Stimulated activated CD4-positive, alpha-beta T cell treated with anti-CD3 and anti-CD28 coated beads, Interleukin-4, amount 100 ng/mL, for 1 hour (primary cell): ENCODE measurements at regions not wholly inside any gene's neighbourhood (a gene's known extent, or its start where the extent isn't known, plus 50 kb on each side); places are given as distances from the start of the nearest gene placed in this dataset.
"Not testable (repeated sequence)": the region's sequence is repeated elsewhere in the genome, so short reads cannot be mapped to it uniquely, and the experiment has no call there.

Experiments used
- DNase-seq: peaks from one replicate; pipeline ENCODE4 v3.0.0-alpha.2; 2020

- DNase-seq, result peak; percentile 7
Measured at GRCh38 chr6:18595774-18596530, 208.8 kb downstream of the RNF144B start.

GRCh38 chr6:18596531-18596835 is 209.3 kb downstream of the RNF144B start:
- no peak for DNase-seq

- DNase-seq, result no peak
Measured at GRCh38 chr6:18598551-18599264, 211.6 kb downstream of the RNF144B start.

DNA sequence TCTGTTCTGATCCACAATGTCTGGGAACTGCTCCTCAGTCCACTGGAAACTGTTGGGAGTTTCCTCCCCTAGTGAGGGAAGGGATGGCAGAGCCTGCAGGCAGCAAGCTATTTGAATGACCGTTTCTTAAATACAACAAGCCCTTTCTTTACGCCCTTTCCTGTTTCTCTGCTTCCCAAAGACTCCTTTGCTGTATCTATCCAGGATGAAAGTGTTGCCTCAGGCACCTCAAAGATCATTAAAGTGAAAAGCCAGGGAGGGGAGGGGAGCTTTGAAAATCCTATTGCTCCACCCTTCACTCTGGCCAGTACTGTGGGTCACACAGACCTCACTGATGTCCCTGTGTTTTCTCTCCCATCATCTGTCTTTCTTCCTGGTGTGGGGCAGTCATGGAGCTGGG is 213.1 kb downstream of the RNF144B start:
- DNase-seq, result no peak

GRCh38 chr6:18601516-18602020 is 214.4 kb downstream of the RNF144B start:
- DNase-seq, result no peak

DNA sequence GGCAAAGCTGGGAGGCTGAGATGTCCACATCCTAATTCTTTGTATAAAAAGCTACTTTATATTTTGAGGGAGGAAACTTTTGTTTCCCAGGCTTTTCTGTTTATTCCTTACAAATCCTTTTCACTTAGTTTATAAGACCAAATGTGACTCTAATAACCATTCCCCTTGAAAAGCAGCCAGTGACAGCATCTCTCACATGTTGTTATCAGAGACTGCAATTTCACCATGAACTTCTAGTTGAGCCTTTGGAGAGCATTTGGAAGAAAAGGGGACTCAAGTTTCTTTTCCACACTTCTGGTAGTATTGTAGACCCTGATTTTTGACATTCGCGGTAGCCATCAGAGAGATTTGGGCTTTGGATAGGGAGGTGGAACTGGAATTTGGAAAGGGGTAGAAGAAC is 215.8 kb downstream of the RNF144B start:
- no peak for DNase-seq

DNA sequence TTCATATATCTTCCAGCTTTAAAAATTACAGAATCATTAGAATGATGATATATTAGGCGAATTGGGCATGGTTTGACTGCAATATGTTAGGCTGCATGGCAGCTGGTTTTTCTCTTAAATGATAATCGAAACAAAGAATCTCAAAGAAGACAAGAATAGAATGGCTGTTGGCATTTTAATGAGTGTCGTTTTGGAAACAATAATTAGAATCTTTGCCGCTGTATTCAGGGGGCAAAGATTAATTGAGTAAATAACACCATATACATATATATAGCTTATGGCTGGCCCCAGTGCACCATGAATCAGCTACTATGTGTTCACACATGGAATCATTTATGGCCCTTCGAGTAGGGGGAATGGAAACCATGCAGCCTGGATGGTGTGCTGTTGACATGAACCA is 216.2 kb downstream of the RNF144B start:
- DNase-seq, result no peak

DNA sequence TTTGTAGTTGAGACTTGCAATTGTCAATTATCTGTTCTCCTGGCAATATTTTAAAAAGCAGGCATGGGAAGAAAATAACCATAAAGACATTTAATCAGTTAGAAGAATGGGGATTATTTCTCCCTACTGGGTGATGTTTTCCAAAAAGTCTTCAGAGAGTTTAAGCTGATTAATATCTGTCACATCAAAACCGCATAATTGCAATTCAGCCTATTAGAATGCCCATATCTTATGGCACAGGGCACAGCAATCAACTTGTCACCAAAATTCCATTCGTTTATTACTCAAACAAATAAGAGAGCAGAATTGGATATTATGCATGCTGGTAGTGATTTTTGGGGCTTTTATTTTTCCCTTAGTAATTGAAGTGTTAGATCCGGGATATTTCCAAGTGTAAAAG is 218.7 kb downstream of the RNF144B start:
- DNase-seq, result no peak

DNA sequence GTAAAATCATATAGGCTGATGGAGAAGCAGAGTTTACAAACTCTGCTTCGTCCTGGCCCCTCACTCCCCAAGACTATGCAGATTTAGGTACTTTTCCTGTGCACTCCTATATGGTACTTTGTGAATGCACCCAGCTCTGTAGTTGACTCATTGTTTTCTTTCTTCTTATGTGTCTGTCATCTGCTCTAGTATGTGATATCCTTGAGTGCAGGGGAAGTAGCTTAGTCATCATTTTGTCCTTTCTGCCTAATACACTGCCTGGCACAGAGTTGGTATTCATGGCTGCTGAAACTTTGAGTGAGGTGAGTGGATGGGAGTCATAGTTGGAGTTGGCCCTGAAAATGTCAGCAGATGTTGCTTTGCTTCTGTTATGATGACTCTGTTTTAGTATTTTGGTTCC is 222.6 kb downstream of the RNF144B start:
- no peak for DNase-seq

- no peak for DNase-seq
Measured at GRCh38 chr6:18613319-18613925, 226.3 kb downstream of the RNF144B start.

GRCh38 chr6:18629571-18629970 is 242.4 kb downstream of the RNF144B start:
- DNase-seq, result no peak

DNA sequence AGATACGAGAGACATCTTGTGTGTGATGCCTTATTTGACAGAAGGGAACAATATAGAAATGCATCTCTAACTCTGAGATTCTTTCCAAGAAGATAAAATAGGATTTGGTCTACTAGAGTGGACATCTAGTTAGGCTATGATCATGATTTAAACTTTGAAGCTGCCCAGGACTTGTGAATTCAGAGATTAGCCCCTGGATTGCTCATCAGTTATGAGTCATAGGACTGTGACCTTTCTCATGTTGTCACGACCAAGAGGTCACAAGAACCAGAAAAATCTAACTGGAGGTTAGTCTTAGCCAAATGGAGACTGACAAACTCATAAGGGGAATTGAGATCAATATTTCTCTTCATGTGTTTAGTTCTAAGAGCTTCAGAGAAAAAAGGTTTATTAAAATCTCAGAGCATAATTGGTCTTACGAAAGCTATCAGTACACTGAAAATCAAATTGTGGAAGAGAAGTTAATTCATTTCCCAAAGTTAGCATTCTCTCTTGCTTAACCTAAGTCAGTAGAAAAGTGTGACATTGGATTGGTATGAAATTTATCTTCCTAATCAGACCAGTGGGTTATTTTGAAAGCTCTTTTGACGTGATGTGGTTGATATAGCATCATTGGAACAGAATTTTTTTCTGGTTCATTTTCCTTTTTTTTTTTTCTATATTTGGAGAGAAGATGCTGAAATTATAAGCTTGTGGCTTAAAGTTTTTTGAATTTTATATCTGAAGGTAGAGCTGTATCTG is 245.7 kb downstream of the RNF144B start:
- no peak for DNase-seq

DNA sequence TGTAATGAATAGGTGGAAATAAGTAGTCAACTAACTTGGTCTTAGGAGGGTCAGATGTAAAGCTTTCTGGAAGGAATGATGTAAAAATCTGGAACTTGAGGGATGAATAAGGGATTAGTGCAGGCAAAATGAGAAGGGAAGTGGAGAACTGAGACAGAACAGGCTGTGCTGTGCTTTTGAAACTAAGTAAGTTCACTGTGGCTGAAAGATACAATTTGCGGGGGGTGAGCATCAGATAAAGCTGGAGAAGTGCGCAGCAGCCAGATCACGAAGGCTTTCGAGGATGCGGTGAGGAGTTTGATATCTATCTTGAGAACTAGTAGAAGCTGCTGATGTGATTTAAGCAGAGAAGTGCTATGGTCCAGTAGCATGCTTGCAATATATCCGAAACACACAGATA is 247.8 kb downstream of the RNF144B start:
- no peak for DNase-seq

- no peak for DNase-seq
Measured at GRCh38 chr6:18640134-18640533, 253.0 kb downstream of the RNF144B start.

DNA sequence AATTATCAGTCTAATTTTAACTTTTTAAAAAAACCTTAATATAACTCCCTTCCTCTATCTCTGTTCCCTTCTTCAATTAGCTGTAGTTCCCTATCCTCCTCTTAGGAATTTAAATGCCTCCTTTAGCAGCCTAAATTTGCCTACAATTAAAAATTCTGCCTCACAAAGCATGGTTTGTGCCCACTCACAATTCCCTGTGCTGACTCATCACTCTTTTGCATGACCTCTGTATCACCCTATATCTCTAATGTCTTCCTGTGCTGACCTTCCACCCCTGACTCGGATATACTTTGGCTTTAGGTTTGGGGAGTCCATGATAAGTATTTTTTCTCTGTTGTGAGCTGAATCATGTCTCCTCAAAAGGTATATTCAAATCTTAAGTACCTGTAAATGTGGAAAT is 253.6 kb downstream of the RNF144B start:
- no peak for DNase-seq

DNA sequence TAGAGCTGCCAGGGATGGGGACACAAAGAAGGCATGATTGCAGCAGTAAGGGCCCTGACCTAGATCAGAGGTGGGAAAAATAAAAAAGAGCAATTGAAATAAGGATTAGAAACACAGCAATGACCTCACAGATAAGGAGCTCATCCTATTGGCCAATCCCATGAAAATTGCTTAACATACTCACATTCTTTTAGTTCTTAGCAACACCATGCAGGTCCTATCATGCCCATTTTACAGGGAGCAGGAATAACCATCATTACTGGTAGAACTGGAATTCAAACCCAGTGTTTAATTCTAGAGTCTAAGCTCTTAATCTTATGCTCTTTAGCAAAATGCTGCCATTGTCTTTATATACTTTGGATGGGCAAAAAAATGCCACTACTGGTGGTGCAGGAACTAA is 267.7 kb downstream of the RNF144B start:
- no peak for DNase-seq

GRCh38 chr6:18656506-18656905 is 269.4 kb downstream of the RNF144B start:
- no peak for DNase-seq

DNA sequence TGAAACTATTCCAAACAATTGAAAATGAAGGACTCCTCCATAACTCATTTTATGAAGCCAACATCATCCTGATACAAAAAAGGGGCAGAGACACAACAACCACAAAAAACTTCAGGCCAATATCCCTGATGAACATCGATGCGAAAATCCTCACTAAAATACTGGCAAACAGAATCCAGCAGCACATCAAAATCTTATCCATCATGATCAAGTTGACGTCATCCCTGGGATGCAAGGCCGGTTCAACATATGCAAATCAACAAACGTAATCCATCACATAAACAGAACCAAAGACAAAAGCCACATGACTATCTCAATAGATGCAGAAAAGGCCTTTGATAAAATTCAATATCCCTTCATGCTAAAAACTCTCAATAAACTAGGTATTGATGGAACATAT is 272.8 kb downstream of the RNF144B start:
- not testable (repeated sequence) for DNase-seq

DNA sequence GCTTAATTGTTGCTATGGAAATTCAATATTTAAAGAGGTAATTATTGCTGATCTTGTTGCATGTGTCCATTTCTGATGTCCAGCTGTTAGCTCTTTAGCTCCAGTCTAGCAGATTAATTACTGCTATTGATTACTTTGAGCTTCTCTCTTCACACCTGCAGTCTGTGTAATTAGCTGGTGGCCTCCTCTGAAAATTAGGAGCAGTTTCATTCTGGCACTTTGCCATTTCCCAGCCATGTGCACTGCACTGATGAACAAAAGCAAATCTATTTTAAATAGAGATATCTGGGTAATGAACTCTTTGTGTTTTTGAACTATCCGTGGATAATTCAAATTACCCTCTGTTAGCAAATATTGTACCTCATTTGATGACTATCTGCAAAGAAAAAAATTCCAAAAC is 275.9 kb downstream of the RNF144B start:
- DNase-seq, result no peak

DNA sequence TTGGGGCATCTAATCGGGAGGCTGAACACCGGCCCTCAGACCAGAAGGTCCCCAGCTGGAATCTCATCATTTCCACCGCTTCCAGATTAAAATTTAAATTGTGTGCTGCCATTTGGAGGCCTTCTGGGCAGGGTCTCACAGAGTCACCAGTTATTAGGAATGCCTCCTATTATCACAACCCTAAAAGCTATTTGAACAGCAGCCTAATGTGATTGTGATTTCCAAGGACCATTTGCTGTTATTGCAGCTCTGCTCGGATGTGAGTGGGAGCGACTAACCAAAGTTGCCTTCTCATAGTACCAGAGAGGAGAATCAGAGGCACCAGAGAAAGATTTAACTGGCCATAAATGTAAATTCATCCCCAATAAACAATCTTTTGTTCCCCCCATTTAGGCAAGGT is 277.3 kb downstream of the RNF144B start:
- no peak for DNase-seq

DNA sequence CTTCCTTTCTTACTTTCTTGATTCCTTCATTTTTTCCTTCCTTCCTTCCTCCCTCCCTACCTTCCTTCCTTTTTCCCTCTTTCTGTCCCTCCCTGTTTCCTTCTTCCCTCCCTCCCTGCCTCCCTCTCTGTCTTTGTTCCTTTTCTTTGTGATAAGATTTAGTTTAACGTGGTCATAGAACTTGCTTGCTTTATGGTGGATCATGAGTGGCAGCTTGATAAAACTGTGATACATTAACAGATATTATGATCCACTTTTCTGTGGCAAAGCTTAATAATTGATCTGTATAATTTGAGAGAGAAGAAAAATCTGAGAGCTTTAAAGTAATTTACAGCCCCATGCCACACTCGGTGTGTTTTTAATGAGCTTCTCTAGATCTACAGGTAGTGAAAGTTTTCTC is 280.5 kb downstream of the RNF144B start:
- no peak for DNase-seq

DNA sequence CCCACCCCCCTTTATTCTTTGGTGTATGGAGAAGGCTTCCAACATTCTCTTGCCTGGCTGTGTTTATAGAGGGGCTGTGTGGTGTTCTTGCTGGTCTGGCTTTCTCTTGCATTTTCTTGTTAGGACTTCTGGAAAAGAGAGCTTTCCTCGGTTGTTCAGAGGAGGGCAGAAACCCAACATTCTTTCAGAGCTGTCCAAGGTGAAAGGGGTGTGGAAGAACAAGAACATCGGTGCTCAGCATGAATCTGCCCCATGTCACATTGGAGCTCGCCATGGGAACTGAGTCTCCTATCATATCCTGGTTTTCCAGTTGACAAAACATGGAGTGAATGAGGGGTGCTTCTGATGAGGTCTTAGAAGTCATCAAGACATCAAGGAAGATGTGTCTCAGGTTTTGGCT is 281.8 kb downstream of the RNF144B start:
- no peak for DNase-seq

DNA sequence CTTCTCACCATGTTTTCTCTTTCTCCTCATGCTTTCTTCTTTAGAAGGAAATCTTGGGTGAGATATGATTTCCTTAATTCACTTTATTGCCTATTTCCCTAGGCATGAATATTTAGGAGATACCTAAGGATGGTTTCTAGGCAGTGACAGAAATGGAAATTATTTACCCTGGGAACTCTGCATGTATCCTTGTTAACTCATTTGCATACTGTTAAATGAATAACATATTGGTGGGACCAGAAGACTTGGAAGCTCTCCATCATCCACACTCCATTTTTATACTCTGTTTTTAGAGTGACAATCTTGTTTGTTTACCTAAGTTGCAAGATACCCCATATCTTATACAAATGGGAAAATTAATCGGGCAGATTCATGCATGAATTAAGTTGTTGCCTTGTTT is 285.7 kb downstream of the RNF144B start:
- DNase-seq, result no peak

DNA sequence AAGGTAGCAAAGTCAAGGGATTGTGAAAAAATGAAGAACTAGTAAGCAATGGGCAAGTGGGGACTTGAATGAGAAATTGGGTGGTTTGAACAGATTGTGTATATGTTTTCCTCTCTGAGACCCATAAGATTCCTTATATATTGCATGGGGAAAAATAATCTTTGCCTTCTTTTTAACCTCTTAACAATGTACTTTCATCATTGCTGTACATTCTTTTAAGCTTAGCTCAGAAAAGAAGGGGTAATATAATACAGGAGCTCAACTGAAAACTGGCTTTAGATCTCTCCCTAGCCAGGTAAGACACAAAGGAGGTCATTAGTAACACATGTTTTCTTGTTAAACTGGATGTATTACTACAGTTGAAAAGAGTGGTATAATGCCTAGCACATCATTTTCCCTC is 287.2 kb downstream of the RNF144B start:
- DNase-seq, result no peak
